Stimulated activated CD4-positive, alpha-beta T cell treated with anti-CD3 and anti-CD28 coated beads, TNF-alpha, amount 100 ng/mL, for 48 hours (primary cell): ENCODE measurements at regions not wholly inside any gene's neighbourhood (a gene's known extent, or its start where the extent isn't known, plus 50 kb on each side); places are given as distances from the start of the nearest gene placed in this dataset.

Source experiments
- DNase-seq, 3 donors: peaks; one replicate each; pipeline ENCODE4 v3.0.0-alpha.2; 2020; ENCODE audit warnings: low read depth in 3 of 3

GRCh38 chr9:99327667-99328066, 105.6 kb downstream of the SEC61B start:
- no peak for DNase-seq

- DNase-seq: no peak
Measured at GRCh38 chr9:99335280-99335679, 113.2 kb downstream of the SEC61B start.

- DNase-seq: no peak
Measured at GRCh38 chr9:99336005-99336404, 113.9 kb downstream of the SEC61B start.

- DNase-seq: no peak
Measured at GRCh38 chr9:99336531-99336930, 114.4 kb downstream of the SEC61B start.

GRCh38 chr9:99340281-99340680, 118.2 kb downstream of the SEC61B start:
- no peak for DNase-seq

GRCh38 chr9:99341686-99342085, 119.6 kb downstream of the SEC61B start:
- no peak for DNase-seq

GRCh38 chr9:99345451-99345850, 123.4 kb downstream of the SEC61B start:
- no peak for DNase-seq

GRCh38 chr9:99345942-99346341, 123.9 kb downstream of the SEC61B start:
- no peak for DNase-seq

- DNase-seq: no peak
Measured at GRCh38 chr9:99347568-99347967, 125.5 kb downstream of the SEC61B start.

- DNase-seq: no peak
Measured at GRCh38 chr9:99348289-99348688, 126.2 kb downstream of the SEC61B start.

GRCh38 chr9:99349870-99350269, 127.8 kb downstream of the SEC61B start:
- no peak for DNase-seq

GRCh38 chr9:99350461-99350860, 128.4 kb downstream of the SEC61B start:
- DNase-seq: no peak

- no peak for DNase-seq
Measured at GRCh38 chr9:99351647-99352046, 129.6 kb downstream of the SEC61B start.

GRCh38 chr9:99352826-99353225, 130.7 kb downstream of the SEC61B start:
- no peak for DNase-seq

- no peak for DNase-seq
Measured at GRCh38 chr9:99353408-99353807, 131.3 kb downstream of the SEC61B start.

GRCh38 chr9:99354104-99354503, 132.0 kb downstream of the SEC61B start:
- no peak for DNase-seq

GRCh38 chr9:99356512-99356971, 134.5 kb downstream of the SEC61B start:
- no peak for DNase-seq

- DNase-seq: no peak
Measured at GRCh38 chr9:99357575-99357974, 135.5 kb downstream of the SEC61B start.

GRCh38 chr9:99358668-99359067, 136.6 kb downstream of the SEC61B start:
- DNase-seq: no peak

- no peak for DNase-seq
Measured at GRCh38 chr9:99359336-99359735, 137.3 kb downstream of the SEC61B start.

- DNase-seq: no peak
Measured at GRCh38 chr9:99360026-99360425, 137.9 kb downstream of the SEC61B start.

GRCh38 chr9:99361817-99362216, 139.7 kb downstream of the SEC61B start:
- no peak for DNase-seq

GRCh38 chr9:99362321-99362720, 140.2 kb downstream of the SEC61B start:
- DNase-seq: no peak

- no peak for DNase-seq
Measured at GRCh38 chr9:99363509-99363908, 141.4 kb downstream of the SEC61B start.
